ENCODE measurements at regions not wholly inside any gene's neighbourhood (a gene's known extent, or its start where the extent isn't known, plus 50 kb on each side); places are given as distances from the start of the nearest gene placed in this dataset.
"Not testable (repeated sequence)": the region's sequence is repeated elsewhere in the genome, so short reads cannot be mapped to it uniquely, and the experiment has no call there.

- H3K4me1 Mint-ChIP-seq, result peaks cover 8 to 12% (median 9%) of the 10 kb centered on the region in 3 donors
- peaks cover 2% of the 10 kb centered on the region for H3K36me3 Mint-ChIP-seq
- no peaks in the 10 kb centered on the region for H3K9me3 Mint-ChIP-seq
- no peak overlapping the region for H3K27ac Mint-ChIP-seq
- H3K27me3 Mint-ChIP-seq, result no peaks in the 10 kb centered on the region
- H3K4me3 Mint-ChIP-seq, result peak overlapping the region in 1 of 4 donors; percentile 79
Measured at GRCh38 chr1:184825571-184825970, 70.9 kb upstream of the EDEM3 start.

- H3K9me3 Mint-ChIP-seq, result no peaks in the 10 kb centered on the region
- H3K27ac Mint-ChIP-seq, result no peak overlapping the region
- H3K36me3 Mint-ChIP-seq, result peaks cover 2% of the 10 kb centered on the region
- H3K4me3 Mint-ChIP-seq, result no peak overlapping the region
- H3K27me3 Mint-ChIP-seq, result no peaks in the 10 kb centered on the region
- H3K4me1 Mint-ChIP-seq, result peaks cover 8 to 12% (median 9%) of the 10 kb centered on the region in 3 donors
Measured at GRCh38 chr1:184824691-184825323, 70.1 kb upstream of the EDEM3 start.

GRCh38 chr1:184823080-184823479 is 68.4 kb upstream of the EDEM3 start:
- Mint-ChIP-seq H3K27ac (no peak overlapping the region), H3K27me3 (no peaks in the 10 kb centered on the region), H3K36me3 (peaks cover 5% of the 10 kb centered on the region), H3K9me3 (no peaks in the 10 kb centered on the region), H3K4me3 (no peak overlapping the region), H3K4me1 (peaks cover 8 to 9% (median 8%) of the 10 kb centered on the region in 3 donors)

- Mint-ChIP-seq H3K36me3 (peaks cover 5% of the 10 kb centered on the region), H3K27me3 (no peaks in the 10 kb centered on the region), H3K9me3 (peaks cover 0 to 2% (median 0%) of the 10 kb centered on the region in 3 donors), H3K4me3 (no peak overlapping the region), H3K27ac (no peak overlapping the region), H3K4me1 (peaks cover 8 to 9% (median 8%) of the 10 kb centered on the region in 3 donors)
Measured at GRCh38 chr1:184822267-184822666, 67.6 kb upstream of the EDEM3 start.

GRCh38 chr1:184821658-184822057 is 67.0 kb upstream of the EDEM3 start:
- Mint-ChIP-seq H3K4me3 (no peak overlapping the region), H3K36me3 (peaks cover 5% of the 10 kb centered on the region), H3K27ac (no peak overlapping the region), H3K4me1 (peaks cover 8 to 9% (median 8%) of the 10 kb centered on the region in 3 donors), H3K9me3 (peaks cover 0 to 3% (median 0%) of the 10 kb centered on the region in 3 donors), H3K27me3 (no peaks in the 10 kb centered on the region)

GRCh38 chr1:184820956-184821355 is 66.3 kb upstream of the EDEM3 start:
- Mint-ChIP-seq H3K4me3 (no peak overlapping the region), H3K36me3 (peaks cover 6% of the 10 kb centered on the region), H3K4me1 (peaks cover 7 to 9% (median 8%) of the 10 kb centered on the region in 3 donors), H3K27ac (no peak overlapping the region), H3K9me3 (peaks cover 0 to 5% (median 0%) of the 10 kb centered on the region in 3 donors), H3K27me3 (no peaks in the 10 kb centered on the region)

GRCh38 chr1:184820218-184820750 is 65.6 kb upstream of the EDEM3 start:
- H3K36me3 Mint-ChIP-seq, result peaks cover 6% of the 10 kb centered on the region
- H3K9me3 Mint-ChIP-seq, result peaks cover 0 to 5% (median 0%) of the 10 kb centered on the region in 3 donors

GRCh38 chr1:184818646-184819045 is 64.0 kb upstream of the EDEM3 start:
- Mint-ChIP-seq H3K9me3 (peaks cover 0 to 5% (median 0%) of the 10 kb centered on the region in 3 donors), H3K36me3 (peaks cover 8% of the 10 kb centered on the region), H3K4me3 (no peak overlapping the region), H3K4me1 (no peaks in the 10 kb centered on the region), H3K27ac (no peak overlapping the region), H3K27me3 (no peaks in the 10 kb centered on the region)

More at GRCh38 chr1:184820218-184820750, 65.6 kb upstream of the EDEM3 start:
- peaks cover 3 to 6% (median 5%) of the 10 kb centered on the region in 3 donors for H3K4me1 Mint-ChIP-seq
- H3K4me3 Mint-ChIP-seq, result no peak overlapping the region
- H3K27ac Mint-ChIP-seq, result no peak overlapping the region
- H3K27me3 Mint-ChIP-seq, result no peaks in the 10 kb centered on the region

GRCh38 chr1:184817003-184817402 is 62.3 kb upstream of the EDEM3 start:
- not testable (repeated sequence) for H3K27ac Mint-ChIP-seq, H3K4me1 Mint-ChIP-seq, H3K27me3 Mint-ChIP-seq, H3K4me3 Mint-ChIP-seq, H3K9me3 Mint-ChIP-seq, H3K36me3 Mint-ChIP-seq

- Mint-ChIP-seq H3K4me1 (no peaks in the 10 kb centered on the region), H3K36me3 (peaks cover 7% of the 10 kb centered on the region), H3K27ac (no peak overlapping the region), H3K27me3 (no peaks in the 10 kb centered on the region), H3K4me3 (no peak overlapping the region), H3K9me3 (peaks cover 0 to 5% (median 0%) of the 10 kb centered on the region in 3 donors)
Measured at GRCh38 chr1:184813528-184814089, 59.0 kb upstream of the EDEM3 start.

- Mint-ChIP-seq H3K4me1 (peaks cover 0 to 1% (median under 1%) of the 10 kb centered on the region in 3 donors), H3K27ac (no peak overlapping the region), H3K36me3 (peaks cover 3% of the 10 kb centered on the region), H3K9me3 (peaks cover 0 to 2% (median 0%) of the 10 kb centered on the region in 3 donors), H3K4me3 (no peak overlapping the region), H3K27me3 (no peaks in the 10 kb centered on the region)
Measured at GRCh38 chr1:184811439-184812111, 56.9 kb upstream of the EDEM3 start.

GRCh38 chr1:184810735-184811343 is 56.2 kb upstream of the EDEM3 start:
- Mint-ChIP-seq H3K27me3 (no peaks in the 10 kb centered on the region), H3K9me3 (no peaks in the 10 kb centered on the region), H3K27ac (no peak overlapping the region), H3K4me3 (no peak overlapping the region), H3K36me3 (peaks cover 2% of the 10 kb centered on the region), H3K4me1 (peaks cover under 1 to 5% (median 5%) of the 10 kb centered on the region in 3 donors)

- peaks cover 5 to 10% (median 8%) of the 10 kb centered on the region in 3 donors for H3K4me1 Mint-ChIP-seq
- no peaks in the 10 kb centered on the region for H3K27me3 Mint-ChIP-seq
- no peak overlapping the region for H3K27ac Mint-ChIP-seq
- H3K9me3 Mint-ChIP-seq, result no peaks in the 10 kb centered on the region
- no peaks in the 10 kb centered on the region for H3K36me3 Mint-ChIP-seq
- H3K4me3 Mint-ChIP-seq, result peak overlapping the region in 2 of 4 donors; percentile 55 to 77
Measured at GRCh38 chr1:184806296-184806721, 51.7 kb upstream of the EDEM3 start.

- Mint-ChIP-seq H3K36me3 (no peaks in the 10 kb centered on the region), H3K27ac (peak overlapping the region in 2 of 3 donors; percentile 18 to 29)
Measured at GRCh38 chr1:184805667-184806295, 51.1 kb upstream of the EDEM3 start.

More at GRCh38 chr1:184805667-184806295, 51.1 kb upstream of the EDEM3 start:
- Mint-ChIP-seq H3K27me3 (no peaks in the 10 kb centered on the region), H3K4me1 (peaks cover 5 to 10% (median 8%) of the 10 kb centered on the region in 3 donors), H3K9me3 (no peaks in the 10 kb centered on the region), H3K4me3 (peak overlapping the region in 2 of 4 donors; percentile 2 to 63)

Measured in IgD-negative memory B cell (primary cell).